Hepatocyte (in vitro differentiated cells): ENCODE measurements at regions not wholly inside any gene's neighbourhood (a gene's known extent, or its start where the extent isn't known, plus 50 kb on each side); places are given as distances from the start of the nearest gene placed in this dataset.

ENCODE experiments used
- DNase-seq: peaks from one replicate; pipeline ENCODE4 v3.0.0-alpha.2; 2016; ENCODE audit warnings: low spot score
- H2AFZ ChIP-seq: fragments of 200-600 bp; sonication (generic); 2 replicates; pipeline ENCODE4 v1.6.0; 2016; ENCODE audit warnings: antibody characterized with exemption, mild to moderate bottlenecking
- H3K27ac ChIP-seq: fragments of 200-600 bp; sonication (generic); 2 replicates; pipeline ENCODE4 v1.5.1; 2016; ENCODE audit warnings: mild to moderate bottlenecking
- H3K27me3 ChIP-seq: fragments of 200-600 bp; sonication (generic); 2 replicates; pipeline ENCODE4 v1.6.1; 2016
- H3K36me3 ChIP-seq: fragments of 200-600 bp; sonication (generic); replicated peaks from 2 replicates; pipeline ENCODE4 v1.5.1; 2016; ENCODE audit warnings: low read depth; ENCODE audit not compliant: insufficient read depth
- H3K4me1 ChIP-seq: fragments of 200-600 bp; sonication (generic); 2 replicates; pipeline ENCODE4 v1.5.1; 2016; ENCODE audit warnings: mild to moderate bottlenecking, moderate library complexity; ENCODE audit not compliant: insufficient read depth
- H3K4me2 ChIP-seq: fragments of 200-600 bp; sonication (generic); 2 replicates; pipeline ENCODE4 v1.6.0; 2016
- H3K4me3 ChIP-seq: fragments of 200-600 bp; sonication (generic); 2 replicates; pipeline ENCODE4 v1.5.1; 2016; ENCODE audit warnings: mild to moderate bottlenecking
- H3K79me2 ChIP-seq: fragments of 200-600 bp; sonication (generic); 2 replicates; pipeline ENCODE4 v1.6.0; 2017; ENCODE audit warnings: mild to moderate bottlenecking
- H3K9me2 ChIP-seq: fragments of 200-600 bp; sonication (generic); replicated peaks from 2 replicates; pipeline ENCODE4 v1.6.0; 2017; ENCODE audit warnings: mild to moderate bottlenecking; ENCODE audit not compliant: insufficient read depth
- H3K9me3 ChIP-seq: fragments of 200-600 bp; sonication (generic); 2 replicates; pipeline ENCODE4 v1.5.1; 2016; ENCODE audit warnings: low read depth, mild to moderate bottlenecking
- H4K20me1 ChIP-seq: fragments of 200-600 bp; sonication (generic); 2 replicates; pipeline ENCODE4 v1.6.0; 2016; ENCODE audit warnings: mild to moderate bottlenecking; ENCODE audit not compliant: insufficient read depth, poor library complexity, severe bottlenecking
- EZH2 ChIP-seq: fragments of 200-600 bp; sonication (generic); IDR thresholded peaks from 2 replicates; pipeline ENCODE4 v1.6.1; 2016; ENCODE audit warnings: antibody characterized with exemption, mild to moderate bottlenecking, borderline replicate concordance
- EZH2phosphoT487 ChIP-seq: fragments of 200-600 bp; sonication (generic); IDR thresholded peaks from one replicate; pipeline ENCODE4 v1.6.1; 2018; ENCODE audit warnings: antibody characterized with exemption, mild to moderate bottlenecking, low read depth, moderate library complexity; ENCODE audit not compliant: unreplicated experiment, severe bottlenecking
- WGBS: methylation state at CpG from one replicate; pipeline ENCODE4 v1.1.6; 2016; ENCODE audit warnings: low lambda C conversion rate; ENCODE audit errors: missing lambda C conversion rate; 5-methylcytosine and 5-hydroxymethylcytosine counted together
- TF ChIP-seq, protein P1 (sequence below): fragments of 200-600 bp; sonication (generic); IDR thresholded peaks from 2 replicates; pipeline ENCODE4 v1.5.1; 2016; ENCODE audit warnings: antibody characterized with exemption, mild to moderate bottlenecking; ENCODE audit not compliant: poor library complexity

GRCh38 chr22:48423481-48423911 lies 1404.2 kb downstream of the BRD1 start:
- Histone ChIP-seq H3K9me2 (no peaks in the 10 kb centered on the region), H3K36me3 (no peaks in the 10 kb centered on the region), H3K9me3 (no peaks in the 10 kb centered on the region), H3K4me3 (no peak overlapping the region), H3K27ac (no peak overlapping the region), H2AFZ (no peak overlapping the region), H3K4me2 (no peak overlapping the region), H3K79me2 (no peaks in the 10 kb centered on the region), H3K4me1 (no peaks in the 10 kb centered on the region), H4K20me1 (no peaks in the 10 kb centered on the region), H3K27me3 (no peaks in the 10 kb centered on the region)
- DNase-seq, result no peak
- TF ChIP-seq EZH2phosphoT487, result no peak
- TF ChIP-seq EZH2, result no peak
- TF ChIP-seq, protein P1, sequence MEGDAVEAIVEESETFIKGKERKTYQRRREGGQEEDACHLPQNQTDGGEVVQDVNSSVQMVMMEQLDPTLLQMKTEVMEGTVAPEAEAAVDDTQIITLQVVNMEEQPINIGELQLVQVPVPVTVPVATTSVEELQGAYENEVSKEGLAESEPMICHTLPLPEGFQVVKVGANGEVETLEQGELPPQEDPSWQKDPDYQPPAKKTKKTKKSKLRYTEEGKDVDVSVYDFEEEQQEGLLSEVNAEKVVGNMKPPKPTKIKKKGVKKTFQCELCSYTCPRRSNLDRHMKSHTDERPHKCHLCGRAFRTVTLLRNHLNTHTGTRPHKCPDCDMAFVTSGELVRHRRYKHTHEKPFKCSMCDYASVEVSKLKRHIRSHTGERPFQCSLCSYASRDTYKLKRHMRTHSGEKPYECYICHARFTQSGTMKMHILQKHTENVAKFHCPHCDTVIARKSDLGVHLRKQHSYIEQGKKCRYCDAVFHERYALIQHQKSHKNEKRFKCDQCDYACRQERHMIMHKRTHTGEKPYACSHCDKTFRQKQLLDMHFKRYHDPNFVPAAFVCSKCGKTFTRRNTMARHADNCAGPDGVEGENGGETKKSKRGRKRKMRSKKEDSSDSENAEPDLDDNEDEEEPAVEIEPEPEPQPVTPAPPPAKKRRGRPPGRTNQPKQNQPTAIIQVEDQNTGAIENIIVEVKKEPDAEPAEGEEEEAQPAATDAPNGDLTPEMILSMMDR, result no peak
- WGBS, result 74% methylated on average over 8 of the region's 8 CpGs

GRCh38 chr22:48422900-48423480 lies 1404.7 kb downstream of the BRD1 start:
- Histone ChIP-seq H3K27me3 (no peaks in the 10 kb centered on the region), H4K20me1 (no peaks in the 10 kb centered on the region), H3K36me3 (no peaks in the 10 kb centered on the region), H3K9me2 (no peaks in the 10 kb centered on the region), H2AFZ (no peak overlapping the region), H3K9me3 (no peaks in the 10 kb centered on the region), H3K4me2 (no peak overlapping the region), H3K4me1 (no peaks in the 10 kb centered on the region), H3K27ac (no peak overlapping the region), H3K4me3 (no peak overlapping the region), H3K79me2 (no peaks in the 10 kb centered on the region)
- no peak for DNase-seq
- 86% methylated on average over 7 of the region's 7 CpGs for WGBS
- TF ChIP-seq, protein P1, result no peak
- no peak for TF ChIP-seq EZH2phosphoT487
- no peak for TF ChIP-seq EZH2

DNA sequence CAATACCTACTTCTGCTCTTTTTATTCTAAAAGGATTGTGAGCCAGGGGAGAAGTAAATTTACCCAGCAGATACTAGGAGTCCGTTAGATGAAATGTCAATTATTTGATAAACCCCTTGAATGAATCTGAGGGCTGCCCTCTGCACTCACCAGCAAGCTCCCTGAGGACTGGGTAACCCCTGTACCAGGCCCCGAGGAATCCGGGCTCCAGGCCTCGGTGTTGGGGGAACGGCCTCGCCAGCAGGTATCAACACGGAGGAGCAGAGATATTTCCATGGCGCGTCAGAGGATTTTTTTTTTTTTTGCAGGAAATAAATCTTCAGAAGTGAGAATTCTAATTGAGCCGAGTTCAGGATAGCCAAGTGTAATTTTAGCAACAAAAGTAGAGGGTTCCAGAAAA lies 1408.8 kb downstream of the BRD1 start:
- Histone ChIP-seq H3K79me2 (no peaks in the 10 kb centered on the region), H3K9me2 (no peaks in the 10 kb centered on the region), H3K36me3 (no peaks in the 10 kb centered on the region), H3K4me2 (no peak overlapping the region), H3K4me1 (no peaks in the 10 kb centered on the region), H4K20me1 (no peaks in the 10 kb centered on the region), H3K9me3 (no peaks in the 10 kb centered on the region), H2AFZ (no peak overlapping the region), H3K27ac (no peak overlapping the region), H3K4me3 (no peak overlapping the region), H3K27me3 (peaks cover 3% of the 10 kb centered on the region)
- TF ChIP-seq, protein P1, result no peak
- no peak for DNase-seq
- WGBS, result 91% methylated on average over 10 of the region's 10 CpGs
